ENCODE measurements at regions not wholly inside any gene's neighbourhood (a gene's known extent, or its start where the extent isn't known, plus 50 kb on each side); places are given as distances from the start of the nearest gene placed in this dataset.

DNA sequence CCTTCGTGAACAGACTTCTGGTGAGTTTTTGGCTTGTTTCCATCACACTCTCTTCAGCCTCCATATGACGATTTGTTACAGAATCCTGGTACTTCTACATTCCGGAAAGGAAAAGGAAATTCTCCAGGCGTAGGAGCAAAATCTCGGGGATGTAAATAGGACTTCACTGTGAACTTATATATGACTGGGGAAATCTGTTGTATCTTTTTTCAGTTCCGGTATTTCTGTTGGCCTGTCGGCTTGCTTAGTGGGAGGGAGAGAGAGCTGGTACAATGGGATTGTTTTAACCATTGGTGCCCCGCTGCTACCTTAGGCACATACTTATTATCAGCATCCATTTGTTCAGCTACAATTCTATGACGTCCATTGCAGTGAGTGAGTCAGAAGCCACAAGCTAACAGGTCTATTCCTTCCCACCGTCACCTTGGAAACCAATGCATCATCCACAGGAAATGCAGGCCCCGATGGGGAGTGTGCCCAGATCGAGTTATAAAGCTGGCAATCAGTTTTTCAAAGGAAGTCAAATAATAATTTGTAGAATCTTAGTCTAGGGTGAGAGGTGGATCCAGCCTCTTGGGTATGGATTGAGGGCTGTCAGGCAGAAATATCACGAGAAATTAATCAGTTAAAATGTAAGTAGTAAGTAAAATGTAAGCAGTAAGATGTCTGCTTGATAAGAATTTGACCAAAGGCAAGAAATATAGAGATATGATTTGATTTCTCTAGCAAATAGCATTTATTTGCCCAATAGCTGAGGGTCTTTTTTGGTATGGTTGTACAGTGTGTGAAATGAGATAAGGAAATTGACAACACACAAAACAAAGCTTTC, 92.0 kb upstream of the MKLN1 start:
- peak; percentile 90 for DNase-seq

DNA sequence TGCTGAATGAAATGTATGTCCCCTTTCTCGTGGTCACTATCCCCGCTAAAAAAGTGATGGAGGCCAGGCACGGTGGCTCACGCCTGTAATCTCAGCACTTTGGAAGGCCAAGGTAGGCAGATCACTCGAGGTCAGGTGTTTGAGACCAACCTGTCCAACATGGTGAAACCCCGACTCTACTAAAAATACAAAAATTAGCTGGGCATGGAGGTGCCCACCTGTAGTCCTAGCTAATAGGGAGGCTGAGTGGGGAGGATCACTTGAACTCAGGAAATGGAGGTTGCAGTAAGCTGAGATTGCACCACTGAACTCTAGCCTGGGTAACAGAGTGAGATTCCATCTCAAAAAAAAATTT, 91.4 kb upstream of the MKLN1 start:
- DNase-seq, result no peak

DNA sequence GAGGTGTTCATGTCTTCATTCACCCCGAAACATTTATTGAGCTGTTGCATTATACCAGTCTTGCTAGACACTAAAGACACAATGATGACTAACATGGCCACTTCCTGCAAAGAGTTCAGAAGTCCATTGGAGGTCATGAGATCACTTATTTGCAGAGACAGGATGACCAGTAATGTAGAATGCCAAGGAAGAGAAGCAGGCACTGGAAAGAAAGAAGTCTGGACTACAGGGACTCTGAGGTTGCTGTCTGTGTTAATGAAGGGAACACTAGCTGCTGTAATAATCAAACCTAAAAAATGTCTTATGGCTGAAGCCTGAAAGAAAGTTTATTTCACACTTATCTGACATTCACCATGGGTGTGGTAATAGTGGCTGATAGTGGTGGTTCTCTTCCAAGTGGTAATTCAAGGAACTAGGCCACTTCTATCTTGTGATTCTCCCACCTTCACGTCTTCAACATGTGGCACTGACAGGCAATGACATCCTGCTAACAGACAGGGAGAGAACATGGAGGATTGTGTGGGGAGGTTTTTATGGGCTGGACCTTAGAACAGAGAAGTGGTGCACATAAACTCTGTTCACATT, 89.2 kb upstream of the MKLN1 start:
- DNase-seq, result peak; percentile 34

DNA sequence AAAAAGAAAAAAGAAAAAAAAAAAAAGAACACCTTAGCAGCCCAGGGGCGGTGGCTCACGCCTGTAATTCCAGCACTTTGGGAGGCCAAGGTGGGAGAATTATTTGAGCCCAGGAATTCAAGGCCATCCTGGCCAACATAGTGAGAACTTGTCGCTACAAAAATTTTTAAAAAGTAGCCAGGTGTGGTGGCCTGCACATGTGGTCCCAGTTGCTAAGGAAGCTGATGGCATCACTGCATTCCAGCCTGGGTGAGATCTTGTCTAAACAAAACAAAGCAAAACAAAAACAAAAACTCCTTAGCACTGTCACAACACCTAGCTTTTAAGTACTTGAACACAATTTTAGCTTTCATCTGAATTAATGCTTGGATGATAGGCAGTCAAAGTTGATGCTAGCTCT, 86.3 kb upstream of the MKLN1 start:
- DNase-seq, result no peak

DNA sequence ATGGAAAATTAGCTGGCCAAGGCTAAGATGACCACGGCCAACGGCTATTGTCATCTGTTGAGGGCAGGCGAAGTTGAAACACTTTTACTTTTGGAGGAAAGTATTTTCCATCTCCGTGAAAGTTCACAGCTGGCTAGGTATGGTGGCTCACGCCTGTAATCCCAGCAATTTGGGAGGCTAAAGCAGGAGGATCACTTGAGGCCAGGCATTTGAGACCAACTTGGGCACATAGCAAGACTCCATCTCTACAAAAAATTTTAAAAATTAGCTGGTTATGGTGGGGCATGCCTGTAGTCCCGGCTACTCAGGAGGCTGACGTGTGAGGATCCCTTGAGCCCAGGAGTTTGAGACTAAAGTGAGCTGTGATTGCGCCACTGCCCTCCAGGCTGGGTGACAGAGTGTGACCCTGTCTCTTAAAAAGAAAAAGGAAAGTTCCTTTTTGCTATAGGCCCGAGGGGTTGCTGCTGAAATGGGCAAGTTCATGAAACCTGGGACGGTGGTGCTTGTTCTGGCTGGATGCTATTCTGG, 85.5 kb upstream of the MKLN1 start:
- DNase-seq, result no peak

DNA sequence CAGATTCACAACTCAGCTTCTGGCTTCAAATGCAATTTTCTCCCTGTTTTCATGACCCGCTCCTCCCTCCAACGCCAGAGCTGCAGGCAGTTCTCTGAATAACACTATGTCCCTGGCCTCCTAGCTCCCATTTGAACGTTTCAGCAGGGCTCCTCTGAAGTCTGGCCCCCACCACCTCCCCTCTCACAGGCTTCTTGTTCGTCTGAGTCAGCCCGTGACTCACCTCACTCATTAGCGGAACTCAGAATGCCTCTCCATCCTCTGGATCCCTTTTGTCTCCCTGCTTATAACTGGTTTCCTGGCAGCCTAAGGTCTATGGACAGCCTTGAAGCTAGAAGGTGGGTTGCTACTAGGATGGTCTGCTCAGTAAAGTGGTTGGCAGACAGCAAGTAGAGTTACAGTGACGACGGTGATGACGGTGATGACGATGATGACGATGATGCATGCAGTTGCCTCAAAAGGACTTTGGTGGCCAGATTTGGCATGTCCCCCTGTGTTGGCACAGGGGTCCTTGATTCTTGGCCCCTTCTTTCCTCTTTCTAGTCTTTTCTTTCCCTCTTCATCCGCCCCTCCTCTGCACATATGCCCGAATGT, 83.3 kb upstream of the MKLN1 start:
- no peak for DNase-seq

DNA sequence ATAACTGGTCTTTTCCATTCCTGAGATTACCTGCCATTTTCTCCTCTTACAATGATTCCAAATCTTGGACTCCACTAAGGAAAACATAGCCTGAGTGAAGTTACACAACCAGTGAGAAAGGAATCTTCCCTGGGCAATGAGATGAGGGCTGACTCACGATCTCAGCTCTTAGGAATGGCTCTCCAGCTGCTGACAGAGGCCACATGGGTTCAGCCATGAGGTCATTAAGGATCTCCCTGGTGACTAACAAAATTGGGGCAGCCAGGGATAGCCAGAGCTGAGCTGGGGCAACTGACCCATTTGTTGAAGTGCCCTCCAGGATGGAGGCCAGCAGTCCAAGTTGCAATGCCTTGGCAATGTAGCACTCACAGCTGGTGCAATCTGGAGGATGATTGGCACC, 78.7 kb upstream of the MKLN1 start:
- no peak for DNase-seq

DNA sequence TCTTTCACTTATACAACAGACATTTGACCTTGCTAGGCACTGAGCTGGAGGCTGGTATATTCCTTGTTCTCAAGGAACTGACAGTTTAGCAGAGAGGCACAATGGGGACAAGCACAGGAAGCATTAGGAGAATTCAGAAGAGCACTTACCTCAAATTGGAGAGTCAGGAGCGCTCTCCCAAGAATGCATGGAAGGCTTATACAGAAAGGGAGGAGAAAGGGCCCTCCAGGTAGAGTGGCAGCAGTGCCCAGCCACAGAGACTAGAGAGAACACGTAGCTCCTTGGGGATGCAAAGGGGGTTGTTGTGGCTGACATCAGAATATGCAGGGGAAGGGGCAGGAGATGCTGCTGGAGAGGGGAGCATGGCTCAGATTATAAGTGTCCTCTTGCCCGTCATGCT, 78.2 kb upstream of the MKLN1 start:
- DNase-seq, result no peak

- no peak for DNase-seq
Measured at GRCh38 chr7:131250331-131250730, 77.3 kb upstream of the MKLN1 start.

DNA sequence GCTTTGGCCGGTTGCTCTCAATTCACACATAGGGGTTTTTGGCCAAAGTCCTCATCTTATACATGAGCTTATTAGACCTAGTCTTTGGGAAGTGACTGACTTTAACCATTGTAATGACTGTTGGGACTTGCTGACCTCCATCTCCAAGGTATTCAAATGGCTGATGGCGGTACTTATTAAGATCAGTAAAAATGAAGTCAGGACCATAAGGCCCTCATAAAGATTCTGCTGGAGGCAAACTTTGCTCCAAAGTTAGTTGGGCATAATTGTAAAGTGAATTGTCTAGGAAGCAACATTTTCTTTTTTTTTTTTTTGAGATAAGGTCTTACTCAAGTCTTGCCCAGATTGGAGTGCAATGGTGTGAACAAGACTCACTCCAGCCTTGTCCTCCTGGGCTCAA, 76.3 kb upstream of the MKLN1 start:
- no peak for DNase-seq

GRCh38 chr7:131252976-131253375, 74.7 kb upstream of the MKLN1 start:
- no peak for DNase-seq

- no peak for DNase-seq
Measured at GRCh38 chr7:131254211-131254610, 73.5 kb upstream of the MKLN1 start.

- DNase-seq, result no peak
Measured at GRCh38 chr7:131255242-131255641, 72.4 kb upstream of the MKLN1 start.

GRCh38 chr7:131261476-131261994, 66.1 kb upstream of the MKLN1 start:
- DNase-seq, result no peak

DNA sequence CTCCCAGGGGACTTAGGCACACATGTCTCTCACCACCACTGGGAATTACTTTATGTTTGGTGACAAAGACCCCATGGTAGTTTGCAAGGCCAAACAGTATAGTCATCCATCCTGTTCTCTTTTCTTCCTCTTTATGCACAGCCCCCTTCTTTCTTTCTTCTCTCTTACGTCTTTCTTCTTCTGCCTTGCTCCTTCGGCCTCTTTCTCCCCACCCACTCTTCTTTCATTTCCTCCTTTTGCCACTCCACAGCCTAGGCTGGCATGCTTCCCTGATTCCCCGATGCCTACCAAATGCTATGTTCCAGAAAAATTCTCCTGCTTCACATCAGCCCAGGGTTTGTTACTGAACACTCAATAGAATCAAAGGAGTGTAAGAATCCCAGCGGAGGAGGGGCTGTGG, 62.4 kb upstream of the MKLN1 start:
- no peak for DNase-seq

GRCh38 chr7:131267631-131268030, 60.0 kb upstream of the MKLN1 start:
- no peak for DNase-seq

DNA sequence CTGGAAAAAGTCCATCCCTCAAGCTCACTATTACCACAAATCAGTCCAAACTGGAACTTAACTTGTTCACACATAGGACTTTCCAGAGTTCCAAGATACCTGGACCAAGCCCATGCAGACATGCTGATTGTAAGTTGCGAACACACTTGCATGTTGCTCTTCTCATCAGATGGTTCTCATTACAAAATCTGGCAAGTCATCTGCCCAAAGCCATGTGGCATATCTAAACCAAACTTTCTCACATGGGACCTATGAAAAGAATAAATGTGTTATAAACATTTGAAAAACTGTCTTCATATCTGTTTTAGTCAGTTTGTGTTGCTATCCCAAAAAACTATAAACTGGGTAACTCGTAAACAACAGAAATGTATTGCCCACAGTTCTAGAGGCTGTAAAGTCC, 58.8 kb upstream of the MKLN1 start:
- DNase-seq, result no peak

GRCh38 chr7:131272086-131272485, 55.6 kb upstream of the MKLN1 start:
- DNase-seq, result no peak

DNA sequence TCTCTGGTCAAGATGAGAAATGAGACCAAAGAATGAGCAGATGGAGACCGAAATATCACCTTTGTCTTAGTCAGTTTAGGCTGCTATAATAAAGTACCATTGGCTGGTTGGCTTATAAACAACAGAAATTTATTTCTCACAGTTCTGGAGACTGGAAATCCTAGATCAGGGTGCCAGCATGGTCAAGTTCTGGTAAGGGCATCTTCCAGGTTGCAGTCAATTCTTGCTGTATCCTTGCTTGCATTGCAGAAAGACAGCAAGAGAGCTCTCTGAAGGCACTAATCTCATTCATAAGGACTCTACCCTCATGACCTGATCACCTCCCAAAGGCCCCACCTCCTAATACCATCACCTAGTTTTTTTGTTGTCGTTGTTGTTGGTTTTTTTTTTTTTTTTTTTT, 52.7 kb upstream of the MKLN1 start:
- DNase-seq, result no peak

DNA sequence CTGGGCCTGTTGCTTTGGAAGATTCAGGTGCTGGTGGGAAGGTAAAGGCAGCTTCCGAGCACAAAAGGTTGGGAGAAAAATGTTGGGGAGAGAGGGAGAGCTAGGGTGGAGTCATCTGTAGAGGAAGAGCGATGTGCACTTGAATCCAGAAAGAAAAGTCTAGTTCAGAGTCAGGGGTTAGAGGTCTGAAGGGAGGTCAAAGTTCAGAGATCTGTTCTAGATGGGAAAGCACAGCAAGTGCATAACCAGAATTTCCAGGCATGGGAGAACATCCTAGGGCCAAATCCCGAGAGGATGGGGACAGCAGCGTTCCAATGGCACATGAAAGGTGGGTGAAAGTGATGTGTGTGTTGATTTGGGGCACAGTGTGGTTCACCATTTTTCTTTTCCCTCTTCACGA, 51.5 kb upstream of the MKLN1 start:
- no peak for DNase-seq

DNA sequence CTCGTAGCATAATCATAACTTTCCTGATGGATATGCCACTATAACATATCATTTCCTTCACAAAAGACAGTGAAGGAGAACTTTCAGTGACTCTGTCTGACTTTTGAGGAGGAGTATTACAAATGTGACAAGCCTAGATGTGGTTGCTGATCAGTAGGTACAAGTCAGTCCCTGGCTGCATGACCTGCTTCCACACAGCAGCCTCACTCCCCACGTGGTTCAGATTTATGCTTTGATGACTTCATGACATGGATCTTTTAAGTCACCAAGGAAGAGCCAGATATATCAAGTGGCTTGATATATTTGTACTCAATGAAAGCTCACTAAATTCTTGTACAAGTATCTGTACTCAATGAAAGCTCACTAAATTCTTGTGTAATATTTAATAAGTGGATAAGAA, 50.9 kb upstream of the MKLN1 start:
- no peak for DNase-seq
